Erythroblast (primary cell): ENCODE measurements at regions not wholly inside any gene's neighbourhood (a gene's known extent, or its start where the extent isn't known, plus 50 kb on each side); places are given as distances from the start of the nearest gene placed in this dataset.

ENCODE experiments used
- GATA1 ChIP-seq: IDR thresholded peaks from 2 replicates; pipeline ENCODE4 v1.6.1; 2011; ENCODE audit warnings: low read depth, mild to moderate bottlenecking, control low read depth, low read length, moderate library complexity
- POLR2A ChIP-seq: IDR thresholded peaks from 2 replicates; pipeline ENCODE4 v1.6.1; 2011; ENCODE audit warnings: mild to moderate bottlenecking, low read length

- no peak for TF ChIP-seq POLR2A
- no peak for TF ChIP-seq GATA1
Observed at GRCh38 chr19:30106417-30107095, 164.5 kb downstream of the URI1 start.
